ENCODE measurements at regions not wholly inside any gene's neighbourhood (a gene's known extent, or its start where the extent isn't known, plus 50 kb on each side); places are given as distances from the start of the nearest gene placed in this dataset.

- TF ChIP-seq CTCF (IDR thresholded peaks at IDR 0.05), result no peak
- no peak for TF ChIP-seq EP300 (IDR thresholded peaks at IDR 0.05)
These were observed 338.1 kb upstream of the SEMA3C start for GRCh38 chr7:81256991-81257390.

Measured in ovary (tissue), 3 donors.